ENCODE measurements at regions not wholly inside any gene's neighbourhood (a gene's known extent, or its start where the extent isn't known, plus 50 kb on each side); places are given as distances from the start of the nearest gene placed in this dataset.

- Histone ChIP-seq H3K27me3 (no peaks in the 10 kb centered on the region), H3K36me3 (no peaks in the 10 kb centered on the region), H3K4me1 (no peaks in the 10 kb centered on the region), H3K4me3 (no peak overlapping the region), H3K27ac (no peak overlapping the region), H3K9me3 (no peaks in the 10 kb centered on the region)
- in situ Hi-C loops (cut with MboI; ENCODE audit: low sequenced_read_pairs in 4 of 4) (no loop called here), intact Hi-C loops (cut with DNase I; ENCODE audit: low total_unique reads) (no loop called here)
- ATAC-seq (no peak), DNase-seq (no peak)
- TF ChIP-seq CTCF (IDR thresholded peaks at IDR 0.05 in 4 of 5, conservative IDR thresholded peaks at IDR 0.05 in 1 of 5), result no peak
These were observed 363.5 kb downstream of the PCDH20 start for GRCh38 chr13:61052175-61052574.

GRCh38 chr13:61045251-61045650, 370.4 kb downstream of the PCDH20 start:
- intact Hi-C loops (cut with DNase I; ENCODE audit: low total_unique reads) (no loop called here), in situ Hi-C loops (cut with MboI; ENCODE audit: low sequenced_read_pairs in 4 of 4) (no loop called here)
- H3K4me1 ChIP-seq, result no peaks in the 10 kb centered on the region
- DNase-seq, result no peak
- TF ChIP-seq CTCF (IDR thresholded peaks at IDR 0.05 in 4 of 5, conservative IDR thresholded peaks at IDR 0.05 in 1 of 5) (no peak), POLR2A (IDR thresholded peaks at IDR 0.05) (no peak)
- H3K4me3 ChIP-seq, result no peak overlapping the region
- H3K9me3 ChIP-seq, result no peaks in the 10 kb centered on the region
- H3K27me3 ChIP-seq, result no peaks in the 10 kb centered on the region
- ATAC-seq, result no peak
- H3K36me3 ChIP-seq, result no peaks in the 10 kb centered on the region
- H3K27ac ChIP-seq, result no peak overlapping the region

- in situ Hi-C loops (cut with MboI; ENCODE audit: low sequenced_read_pairs in 4 of 4), result no loop called here
- Histone ChIP-seq H3K4me1 (no peaks in the 10 kb centered on the region), H3K27me3 (no peaks in the 10 kb centered on the region), H3K27ac (no peak overlapping the region), H3K4me3 (no peak overlapping the region), H3K36me3 (no peaks in the 10 kb centered on the region), H3K9me3 (no peaks in the 10 kb centered on the region)
- intact Hi-C loops (cut with DNase I; ENCODE audit: low total_unique reads), result no loop called here
- DNase-seq, result no peak
- no peak for ATAC-seq
- TF ChIP-seq POLR2A (IDR thresholded peaks at IDR 0.05) (no peak), CTCF (IDR thresholded peaks at IDR 0.05 in 4 of 5, conservative IDR thresholded peaks at IDR 0.05 in 1 of 5) (no peak)
These were observed 375.5 kb downstream of the PCDH20 start for GRCh38 chr13:61040181-61040580.

GRCh38 chr13:61039302-61039701, 376.3 kb downstream of the PCDH20 start:
- Histone ChIP-seq H3K36me3 (no peaks in the 10 kb centered on the region), H3K27ac (no peak overlapping the region), H3K4me1 (no peaks in the 10 kb centered on the region), H3K9me3 (no peaks in the 10 kb centered on the region), H3K4me3 (no peak overlapping the region), H3K27me3 (no peaks in the 10 kb centered on the region)
- no peak for TF ChIP-seq POLR2A (IDR thresholded peaks at IDR 0.05)
- no peak for TF ChIP-seq CTCF (IDR thresholded peaks at IDR 0.05 in 4 of 5, conservative IDR thresholded peaks at IDR 0.05 in 1 of 5)
- ATAC-seq (no peak), DNase-seq (no peak)
- in situ Hi-C loops (cut with MboI; ENCODE audit: low sequenced_read_pairs in 4 of 4) (no loop called here), intact Hi-C loops (cut with DNase I; ENCODE audit: low total_unique reads) (no loop called here)

GRCh38 chr13:61036715-61037114, 378.9 kb downstream of the PCDH20 start:
- Histone ChIP-seq H3K4me3 (no peak overlapping the region), H3K27me3 (no peaks in the 10 kb centered on the region), H3K9me3 (no peaks in the 10 kb centered on the region), H3K27ac (no peak overlapping the region), H3K4me1 (no peaks in the 10 kb centered on the region), H3K36me3 (no peaks in the 10 kb centered on the region)
- no peak for ATAC-seq
- TF ChIP-seq POLR2A (IDR thresholded peaks at IDR 0.05), result no peak
- no peak for TF ChIP-seq CTCF (IDR thresholded peaks at IDR 0.05 in 4 of 5, conservative IDR thresholded peaks at IDR 0.05 in 1 of 5)
- DNase-seq, result no peak
- intact Hi-C loops (cut with DNase I; ENCODE audit: low total_unique reads), result no loop called here
- in situ Hi-C loops (cut with MboI; ENCODE audit: low sequenced_read_pairs in 4 of 4), result no loop called here

Data from gastrocnemius medialis (tissue), 4 donors.